ENCODE measurements at regions not wholly inside any gene's neighbourhood (a gene's known extent, or its start where the extent isn't known, plus 50 kb on each side); places are given as distances from the start of the nearest gene placed in this dataset.
"Not testable (repeated sequence)": the region's sequence is repeated elsewhere in the genome, so short reads cannot be mapped to it uniquely, and the experiment has no call there.

DNA sequence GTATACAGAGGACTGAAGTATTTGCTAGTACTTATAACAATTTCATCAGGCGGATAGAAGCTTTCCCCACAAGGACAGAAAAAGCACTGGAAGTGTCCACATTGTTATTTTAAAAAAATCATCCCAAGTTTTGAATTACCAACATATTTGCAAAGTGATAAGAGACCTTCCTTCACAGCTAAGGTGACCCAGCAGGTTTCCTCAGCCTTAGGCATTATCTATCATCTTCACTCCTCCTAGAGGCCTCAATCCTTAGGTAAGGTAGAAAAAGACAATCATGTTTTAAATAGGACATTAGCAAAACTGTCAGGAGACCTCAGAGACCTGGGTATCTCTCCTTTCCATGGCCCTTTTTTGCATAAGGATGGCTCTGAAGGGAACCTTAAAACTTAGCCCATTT, 72.5 kb upstream of the CHD6 start:
- DNase-seq (ENCODE audit: extremely low read depth in 1 of 2, low read depth in 1 of 2) = no peak

- no peak for DNase-seq (ENCODE audit: extremely low read depth in 1 of 2, low read depth in 1 of 2)
Measured at GRCh38 chr20:41686961-41687360, 68.8 kb upstream of the CHD6 start.

DNA sequence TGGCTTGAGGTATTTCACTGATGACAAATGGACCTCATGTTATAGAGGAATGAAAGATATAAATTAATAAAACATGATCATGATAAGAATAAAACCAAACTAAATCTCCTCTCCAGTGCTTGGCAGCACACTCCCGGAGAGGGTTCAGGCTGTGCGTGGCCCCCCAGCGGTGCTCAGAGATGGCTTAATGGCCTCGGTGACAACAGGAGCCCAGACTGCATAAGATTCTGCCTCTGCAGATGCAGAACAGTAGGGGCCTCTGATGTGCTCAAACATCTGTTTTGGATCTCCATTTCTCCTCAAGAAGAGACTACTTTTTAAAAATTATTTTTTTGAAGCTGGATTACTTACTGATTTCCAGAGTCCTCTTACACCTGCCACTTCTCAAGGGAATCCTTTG, 67.0 kb upstream of the CHD6 start:
- not testable (repeated sequence) for DNase-seq (ENCODE audit: extremely low read depth in 1 of 2, low read depth in 1 of 2)

DNA sequence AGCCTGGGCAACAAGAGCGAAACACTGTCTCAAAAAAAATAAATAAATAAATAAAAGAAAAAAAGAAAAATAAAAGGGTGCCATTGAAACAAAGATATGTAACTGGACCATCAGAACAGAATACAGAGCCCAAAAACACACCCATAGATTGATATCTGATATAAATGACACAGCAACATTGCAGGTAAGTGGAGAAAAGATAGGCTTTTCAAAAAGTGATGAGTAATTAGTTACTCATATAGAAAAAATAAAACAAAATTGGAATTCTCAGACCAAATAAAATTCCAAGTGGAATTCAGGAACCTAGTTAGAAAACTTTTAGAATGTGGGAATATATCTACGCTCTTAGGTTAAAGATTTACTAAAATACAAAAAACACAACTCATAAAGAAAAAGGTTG, 60.6 kb upstream of the CHD6 start:
- DNase-seq (ENCODE audit: extremely low read depth in 1 of 2, low read depth in 1 of 2) = no peak

- no peak for DNase-seq (ENCODE audit: extremely low read depth in 1 of 2, low read depth in 1 of 2)
Measured at GRCh38 chr20:41672282-41672681, 54.1 kb upstream of the CHD6 start.

GRCh38 chr20:41671143-41671542, 53.0 kb upstream of the CHD6 start:
- DNase-seq (ENCODE audit: extremely low read depth in 1 of 2, low read depth in 1 of 2) = no peak

- no peak for DNase-seq (ENCODE audit: extremely low read depth in 1 of 2, low read depth in 1 of 2)
Measured at GRCh38 chr20:41670631-41671030, 52.5 kb upstream of the CHD6 start.

DNA sequence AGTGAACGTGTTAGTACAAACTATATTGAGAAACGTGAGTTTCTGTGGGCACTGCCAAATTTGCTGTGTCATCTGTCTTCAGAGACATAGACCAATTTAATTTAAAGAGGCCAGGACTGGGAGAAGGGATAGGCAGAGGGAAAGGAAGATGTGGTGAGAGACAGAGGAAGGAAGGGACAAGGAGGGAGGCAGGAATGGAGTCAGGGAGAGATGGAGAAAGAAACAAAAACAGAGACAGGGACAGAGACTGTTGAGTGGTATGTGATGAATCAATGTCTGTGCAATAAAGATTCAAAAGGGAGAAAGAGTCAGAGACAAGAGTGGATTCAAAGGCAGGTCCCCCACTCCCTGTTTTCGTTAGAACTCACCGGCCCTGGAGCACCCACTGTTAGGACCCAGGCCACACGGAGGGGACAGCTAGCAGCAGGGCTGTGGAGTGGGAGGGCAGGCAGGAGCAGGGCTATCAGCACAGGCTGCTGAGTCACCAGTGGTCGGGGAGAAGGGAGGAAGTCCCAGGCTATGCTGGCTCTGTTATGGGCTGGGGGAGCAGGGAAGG, 51.6 kb upstream of the CHD6 start:
- DNase-seq (ENCODE audit: extremely low read depth in 1 of 2, low read depth in 1 of 2) = no peak

DNA sequence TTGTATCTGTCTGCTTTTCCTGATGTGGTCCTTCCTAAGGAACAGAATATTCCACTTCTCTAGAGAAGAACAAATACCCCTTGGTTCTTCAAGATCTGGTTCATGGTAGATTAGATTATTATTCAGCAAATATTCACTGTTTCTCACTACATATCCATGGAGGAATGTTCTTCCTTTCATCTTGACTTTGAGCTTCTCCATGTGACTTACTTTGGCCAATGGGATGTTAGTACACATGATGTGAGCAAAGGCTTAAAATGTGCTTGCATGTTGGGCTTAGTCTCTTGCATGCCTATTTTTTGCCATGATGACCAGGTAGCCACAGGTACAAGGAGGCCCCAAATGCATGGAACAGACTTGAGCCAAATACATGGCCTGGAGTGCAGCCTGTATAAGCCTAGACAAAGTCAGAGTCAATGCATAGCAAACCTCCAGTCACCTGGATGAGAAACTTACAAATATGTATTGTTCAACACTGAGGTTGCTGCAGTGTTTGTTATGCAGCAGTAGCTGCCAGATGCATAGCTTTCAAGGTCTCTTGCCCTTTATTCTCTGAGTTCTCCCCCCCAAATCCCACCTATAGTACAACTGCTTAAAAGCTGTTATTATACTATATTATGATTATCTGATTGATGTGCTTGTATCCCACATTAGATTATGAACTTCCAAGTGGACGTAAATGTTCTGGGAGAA, 50.0 kb upstream of the CHD6 start:
- no peak for DNase-seq (ENCODE audit: extremely low read depth in 1 of 2, low read depth in 1 of 2)

Measured in stimulated activated CD8-positive, alpha-beta memory T cell treated with anti-CD3 and anti-CD28 coated beads, Interleukin-7, amount 100 ng/mL, for 48 hours (primary cell).